ENCODE measurements at regions not wholly inside any gene's neighbourhood (a gene's known extent, or its start where the extent isn't known, plus 50 kb on each side); places are given as distances from the start of the nearest gene placed in this dataset.
"Not testable (repeated sequence)": the region's sequence is repeated elsewhere in the genome, so short reads cannot be mapped to it uniquely, and the experiment has no call there.

DNA sequence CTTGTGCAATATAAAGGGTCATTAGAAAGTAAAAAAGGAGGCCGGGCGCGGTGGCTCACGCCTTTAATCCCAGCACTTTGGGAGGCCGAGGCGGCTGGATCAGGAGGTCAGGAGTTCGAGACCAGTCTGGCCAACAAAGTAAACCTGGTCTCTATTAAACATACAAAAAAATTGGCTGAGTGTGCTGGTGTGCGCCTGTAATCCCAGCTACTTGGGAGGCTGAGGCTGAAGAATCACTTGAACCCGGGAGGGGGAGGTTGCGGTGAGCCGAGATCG lies 102.8 kb upstream of the TMPRSS2 start:
- DNase-seq (ENCODE audit: low read depth in 2 of 2), result not testable (repeated sequence)

DNA sequence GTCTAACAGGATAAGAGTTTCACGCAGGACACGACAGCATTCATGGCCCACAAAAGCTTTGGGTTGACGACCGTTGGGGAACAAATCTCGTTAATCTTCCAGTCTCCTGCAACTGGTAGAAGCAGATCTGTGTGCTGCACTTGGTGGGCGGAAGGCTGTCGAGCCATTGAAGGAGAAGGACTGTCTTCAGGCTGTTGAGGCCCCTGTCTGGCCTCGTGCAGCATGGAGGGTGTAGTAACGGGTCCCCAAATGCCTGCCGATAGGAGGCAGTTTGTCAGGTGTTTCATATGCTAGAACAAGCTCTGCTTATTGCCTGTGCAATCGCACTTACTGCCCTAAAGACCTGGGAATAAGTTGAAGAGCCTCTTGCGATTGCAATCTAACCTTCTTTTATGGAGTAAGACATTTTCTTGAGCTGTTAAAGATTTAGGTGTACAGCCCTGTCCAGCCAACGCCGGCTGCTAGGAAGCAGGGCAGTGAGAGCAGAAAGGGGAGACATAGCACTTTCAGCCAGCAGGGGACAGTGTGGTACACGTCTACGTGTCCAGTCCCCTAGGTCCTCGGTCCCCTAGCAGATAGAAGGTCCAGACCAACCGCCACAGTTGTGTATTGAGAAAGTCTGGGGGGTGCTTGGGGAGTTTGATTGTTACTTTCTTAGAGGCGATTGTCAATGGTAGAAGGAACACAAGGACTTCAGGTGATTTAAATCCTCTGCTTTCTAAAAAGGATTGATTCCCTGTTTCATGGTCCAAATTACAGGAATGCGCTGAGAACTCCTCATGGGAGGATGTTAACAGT lies 102.3 kb upstream of the TMPRSS2 start:
- DNase-seq (ENCODE audit: low read depth in 2 of 2), result no peak

DNA sequence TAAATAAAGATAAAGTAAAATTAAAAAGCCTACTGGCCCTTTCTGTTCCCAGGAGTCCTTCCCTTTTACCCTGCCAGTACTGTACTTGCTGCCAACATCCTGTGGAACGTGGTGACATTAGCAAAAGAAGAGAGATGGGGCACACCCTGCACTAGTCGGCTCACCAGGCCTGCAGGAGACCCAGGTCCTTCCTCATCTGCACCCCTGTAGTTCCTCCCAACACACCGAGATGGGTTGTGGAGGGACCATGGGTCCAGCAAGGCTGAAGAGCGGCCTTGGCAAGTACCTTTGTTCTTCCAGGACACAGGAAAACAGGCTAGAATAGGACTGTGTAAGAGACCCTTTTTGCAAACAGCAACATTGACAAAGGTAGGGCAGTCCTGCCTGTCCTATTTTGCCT lies 98.7 kb upstream of the TMPRSS2 start:
- no peak for DNase-seq (ENCODE audit: low read depth in 2 of 2)

DNA sequence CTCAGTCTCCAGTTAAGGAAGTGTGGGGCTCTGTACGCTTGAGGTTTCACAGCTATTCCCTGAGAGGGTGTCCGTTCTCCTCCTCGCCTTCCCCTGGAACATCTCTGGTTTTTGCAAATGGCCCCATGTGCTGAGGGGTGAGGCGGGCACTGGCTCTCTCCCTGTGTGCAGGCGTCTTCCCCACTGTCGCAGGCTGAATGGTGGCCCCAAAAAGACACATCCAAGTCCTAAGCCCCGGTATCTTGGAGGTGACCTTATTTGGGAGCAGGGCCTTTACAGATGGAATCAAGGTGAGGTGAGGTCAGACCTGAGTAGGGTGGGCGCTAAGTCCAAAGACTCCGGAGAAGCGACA lies 98.0 kb upstream of the TMPRSS2 start:
- DNase-seq (ENCODE audit: low read depth in 2 of 2), result no peak

DNA sequence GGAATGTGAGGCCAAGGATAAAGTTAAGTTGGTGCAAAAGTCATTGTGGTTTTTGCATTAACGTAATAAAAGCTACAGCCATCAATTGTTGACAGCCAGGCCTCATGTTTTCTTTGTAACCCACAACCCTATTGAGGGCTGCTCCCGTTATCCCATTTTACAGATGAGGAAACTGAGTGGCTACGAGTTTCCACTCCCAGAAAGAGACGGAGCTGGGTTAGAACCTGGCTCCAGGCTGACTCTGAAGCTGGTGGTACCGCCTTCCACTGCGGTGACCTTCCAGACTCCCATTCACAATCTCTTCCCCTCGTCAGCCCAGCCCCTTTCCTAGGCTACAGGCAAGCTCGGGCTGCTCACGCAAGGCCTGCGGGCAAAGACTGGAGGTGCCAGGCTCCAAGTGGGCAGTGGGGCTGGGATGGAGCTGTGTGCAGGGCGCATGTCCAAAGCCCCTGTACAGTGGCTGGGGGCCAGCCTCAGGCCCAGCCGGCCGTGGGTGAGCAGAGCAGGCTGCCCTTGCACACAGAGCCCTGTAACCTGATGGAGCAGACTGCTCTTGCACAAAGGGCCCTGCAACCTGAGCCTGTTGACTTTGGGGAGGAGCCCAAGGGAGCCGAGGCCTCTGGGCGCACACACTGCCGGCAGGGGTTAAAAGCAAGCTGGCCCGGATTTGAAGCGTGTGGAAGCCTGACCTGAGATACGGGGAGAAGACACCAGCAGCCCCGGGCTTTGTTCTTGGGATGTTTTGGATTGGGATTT lies 97.4 kb upstream of the TMPRSS2 start:
- DNase-seq (ENCODE audit: low read depth in 2 of 2), result no peak

DNA sequence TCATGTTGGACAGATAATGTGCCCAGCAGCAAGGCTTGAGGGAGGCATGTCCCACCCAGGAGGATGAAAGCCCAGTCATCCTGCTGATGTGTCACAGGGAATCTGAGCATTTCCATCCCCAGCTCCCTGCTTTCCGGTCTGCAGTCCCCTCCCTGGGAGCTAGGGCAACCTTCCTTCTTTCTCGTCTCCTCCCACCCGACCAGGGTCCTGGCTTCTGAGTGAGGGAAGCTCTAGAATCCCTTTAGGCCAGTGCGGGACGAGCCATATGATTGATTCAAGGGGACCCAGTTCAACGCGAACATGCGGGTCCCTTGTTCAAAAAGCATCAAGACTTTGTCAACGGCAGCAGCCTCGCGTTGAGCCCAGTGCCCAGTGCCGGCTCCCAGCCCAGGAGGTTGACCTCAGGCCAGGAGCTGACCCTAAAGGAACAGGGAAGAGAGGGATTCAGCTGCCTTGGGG lies 96.7 kb upstream of the TMPRSS2 start:
- no peak for DNase-seq (ENCODE audit: low read depth in 2 of 2)

DNA sequence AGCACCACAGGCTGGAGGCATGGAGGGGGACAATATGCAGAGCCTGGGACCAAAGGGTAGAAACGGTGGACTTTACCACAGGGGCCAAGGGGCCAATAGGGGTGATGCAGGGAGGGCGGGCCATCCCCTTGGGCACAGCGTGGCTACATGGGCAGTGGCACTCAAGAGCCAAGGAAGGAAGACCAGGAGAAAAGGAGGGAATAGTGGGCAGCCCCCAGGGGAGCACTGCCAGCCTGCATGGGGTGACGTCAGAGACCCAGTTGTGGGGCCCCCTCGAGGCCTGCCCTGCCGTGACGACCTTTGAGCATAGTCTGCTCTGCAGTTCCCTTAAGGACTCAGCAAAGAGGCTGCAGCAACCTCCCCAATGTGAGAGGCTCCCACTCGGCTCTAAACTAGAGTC lies 95.5 kb upstream of the TMPRSS2 start:
- no peak for DNase-seq (ENCODE audit: low read depth in 2 of 2)

DNA sequence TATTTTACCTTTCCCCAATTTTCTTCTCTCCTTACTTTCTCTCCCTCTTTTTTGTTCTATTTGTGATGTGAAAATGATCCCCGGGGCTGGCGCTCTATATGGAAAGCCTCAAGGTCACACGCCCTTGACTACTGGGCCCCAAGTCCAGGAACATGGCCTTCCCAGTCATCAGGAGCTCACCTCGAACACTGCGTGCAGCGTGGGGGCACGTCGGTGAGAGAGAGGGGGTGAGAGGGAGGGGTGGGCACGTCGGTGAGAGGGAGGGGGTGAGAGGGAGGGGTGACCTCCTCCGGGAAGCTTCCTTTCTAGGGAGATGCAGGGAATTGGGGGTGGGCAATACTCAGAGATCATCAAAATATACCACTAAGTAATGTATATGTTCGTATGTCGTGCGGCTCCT lies 94.6 kb upstream of the TMPRSS2 start:
- DNase-seq (ENCODE audit: low read depth in 2 of 2), result no peak

DNA sequence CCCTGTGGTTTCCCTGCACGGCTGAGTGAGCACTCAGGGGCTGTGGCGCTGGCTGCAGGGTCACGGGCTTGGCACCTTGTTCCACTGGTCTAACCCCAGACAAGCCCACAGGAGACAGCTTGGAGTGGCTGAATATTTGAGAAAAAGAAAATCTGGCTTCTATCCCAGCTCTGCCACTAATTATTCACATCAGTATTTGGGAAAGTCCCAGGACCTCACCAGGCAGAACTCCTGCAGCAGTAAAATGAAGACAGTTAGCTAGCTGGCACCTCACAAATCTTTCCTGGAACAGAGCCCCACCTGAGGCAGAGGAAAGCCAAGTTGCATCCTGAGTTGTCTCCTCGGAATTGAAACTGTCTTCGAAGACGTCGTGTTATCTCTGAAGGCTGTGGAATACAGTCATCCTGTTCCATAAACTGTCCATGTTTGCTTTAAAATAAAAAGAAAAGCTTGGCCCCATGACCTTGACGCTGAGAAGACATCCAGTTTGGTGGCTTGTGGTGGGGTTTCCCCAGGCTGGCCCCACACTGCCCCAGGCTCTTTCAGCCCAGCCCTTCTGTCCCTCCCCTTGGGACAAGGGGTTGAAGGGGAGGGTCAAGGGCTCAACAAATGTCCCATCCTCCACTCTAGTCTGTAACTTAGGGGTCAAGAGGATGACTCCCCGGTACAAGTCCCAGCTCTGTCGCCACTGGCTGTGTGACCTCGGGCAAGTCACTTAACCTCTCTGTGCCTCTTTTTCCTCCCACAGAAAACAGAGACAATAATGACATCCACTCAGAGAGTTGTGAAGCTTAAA lies 93.8 kb upstream of the TMPRSS2 start:
- DNase-seq (ENCODE audit: low read depth in 2 of 2), result no peak

DNA sequence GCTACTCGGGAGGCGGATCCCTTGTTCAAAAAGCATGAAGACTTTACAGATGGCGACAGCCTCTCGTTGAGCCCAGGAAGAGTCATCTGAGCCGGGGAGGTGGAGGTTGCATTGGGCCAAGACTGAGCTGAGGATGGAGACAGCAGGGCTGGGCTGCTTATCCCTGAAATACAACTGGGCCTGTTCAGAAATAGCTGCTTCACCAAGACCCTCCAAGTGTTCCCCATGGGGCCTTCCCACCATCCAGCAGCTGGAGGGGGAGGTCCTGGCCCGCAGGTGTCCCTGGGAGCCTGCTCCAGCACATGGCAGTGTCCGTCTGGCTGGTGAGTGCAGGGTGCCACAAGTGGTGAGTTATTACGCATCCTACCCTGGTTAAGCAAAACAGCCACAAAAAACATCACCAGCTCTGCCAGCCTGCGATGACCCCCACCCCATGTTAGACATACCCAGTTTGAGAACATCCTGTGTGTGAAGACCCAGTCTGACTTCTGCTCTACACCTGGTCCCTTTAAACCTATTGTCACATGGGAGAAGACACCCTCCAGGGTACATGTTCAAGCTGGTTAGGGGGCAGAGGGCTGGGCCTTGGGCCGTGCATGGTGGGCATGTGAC lies 93.1 kb upstream of the TMPRSS2 start:
- DNase-seq (ENCODE audit: low read depth in 2 of 2), result no peak

DNA sequence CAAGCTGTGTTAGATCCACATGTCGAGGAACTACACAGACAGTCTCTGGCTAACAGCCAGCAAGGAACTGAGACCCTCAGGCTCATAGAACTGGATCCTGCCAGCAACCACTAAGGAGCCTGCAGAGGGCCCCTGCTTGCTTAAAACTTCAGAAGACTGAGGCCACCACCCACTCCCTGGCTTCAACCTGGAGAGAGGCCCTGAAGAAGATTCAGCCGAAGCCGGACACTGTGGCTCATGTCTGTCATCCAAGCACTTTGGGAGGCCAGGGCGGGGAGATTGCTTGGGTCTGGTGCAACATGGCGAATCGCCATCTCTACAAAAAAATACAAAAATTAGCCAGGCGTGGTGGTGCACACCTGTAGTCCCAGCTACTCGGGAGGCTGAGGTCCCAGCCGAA lies 92.6 kb upstream of the TMPRSS2 start:
- DNase-seq (ENCODE audit: low read depth in 2 of 2), result no peak

DNA sequence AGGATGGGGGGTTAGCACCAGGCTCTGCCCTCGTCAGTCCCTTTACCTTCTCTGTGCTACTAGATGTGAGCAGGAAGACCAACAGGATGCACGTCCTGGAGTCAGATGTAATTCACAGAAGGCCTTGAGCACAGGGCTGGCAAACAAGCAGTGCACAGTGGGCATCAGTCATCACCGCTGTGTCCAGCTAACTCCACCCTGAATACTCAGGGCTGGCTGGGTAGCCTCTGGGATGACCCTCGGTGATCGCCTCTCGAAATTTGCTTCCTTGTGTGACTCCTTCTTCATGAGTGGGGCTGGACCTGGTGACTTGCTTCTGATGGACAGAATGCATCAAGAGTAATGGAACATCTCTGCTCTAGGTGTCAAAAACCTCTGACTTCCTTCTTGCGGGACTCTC lies 92.2 kb upstream of the TMPRSS2 start:
- no peak for DNase-seq (ENCODE audit: low read depth in 2 of 2)

DNA sequence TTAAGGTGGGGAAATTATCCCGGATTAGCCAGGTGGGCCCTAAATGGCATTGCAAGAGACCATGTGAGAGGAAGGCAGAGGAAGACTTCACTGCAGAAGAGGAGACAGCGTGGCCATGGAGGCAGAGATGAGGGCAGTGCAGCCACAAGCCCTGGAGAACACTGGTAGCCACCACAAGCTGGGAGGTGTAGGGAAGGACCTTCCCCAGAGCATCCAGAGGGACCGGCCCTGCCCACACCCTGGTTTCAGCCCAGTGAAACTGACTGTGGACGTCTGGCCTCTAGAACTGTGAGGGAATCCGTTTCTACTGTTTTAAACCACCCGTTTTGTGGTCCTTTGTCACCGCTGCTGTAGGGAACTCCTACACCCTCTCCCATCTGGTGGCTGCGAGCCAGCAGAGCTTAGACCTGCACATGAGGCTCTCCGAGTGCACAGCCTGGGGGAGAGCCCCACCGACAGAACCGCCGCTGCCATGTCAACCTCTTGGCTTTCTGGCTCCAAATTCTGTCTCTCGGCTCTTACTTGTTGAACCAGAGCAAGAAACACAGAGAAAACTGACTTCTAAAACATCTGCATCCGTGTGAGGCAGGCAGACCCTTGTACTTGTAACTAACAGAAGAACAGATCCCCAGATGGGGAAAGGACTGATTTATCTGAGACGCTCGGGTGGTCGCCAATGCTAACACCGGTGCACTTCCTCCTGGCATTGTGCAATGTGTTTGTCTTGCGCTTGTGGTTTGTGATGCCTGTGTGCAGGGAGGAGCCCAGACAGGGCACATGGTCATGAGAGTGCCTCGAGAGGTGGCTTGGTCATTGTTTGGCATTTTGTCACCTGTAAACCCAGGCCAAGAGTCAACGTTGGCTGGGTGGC lies 90.8 kb upstream of the TMPRSS2 start:
- DNase-seq (ENCODE audit: low read depth in 2 of 2), result no peak

DNA sequence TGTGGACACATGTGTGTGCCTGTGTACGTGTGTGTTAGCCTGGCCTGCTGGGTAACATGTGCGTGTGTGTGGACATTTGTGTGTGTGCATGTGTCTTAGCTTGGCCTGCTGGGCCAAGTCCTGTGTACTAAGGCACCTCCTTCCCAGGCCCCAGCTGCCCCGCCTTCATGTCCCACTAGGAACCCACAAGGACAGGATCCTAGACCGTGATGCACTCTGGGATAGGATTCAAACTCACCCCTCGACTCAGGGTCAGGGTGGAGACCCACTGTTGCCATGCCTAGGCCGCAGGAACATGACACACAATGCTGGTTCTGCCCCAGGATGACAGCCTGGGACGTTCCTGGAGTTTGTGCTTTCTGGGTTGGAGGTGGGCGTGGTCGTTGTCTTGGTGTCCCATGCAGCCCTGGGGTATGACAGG lies 89.9 kb upstream of the TMPRSS2 start:
- DNase-seq (ENCODE audit: low read depth in 2 of 2), result no peak

DNA sequence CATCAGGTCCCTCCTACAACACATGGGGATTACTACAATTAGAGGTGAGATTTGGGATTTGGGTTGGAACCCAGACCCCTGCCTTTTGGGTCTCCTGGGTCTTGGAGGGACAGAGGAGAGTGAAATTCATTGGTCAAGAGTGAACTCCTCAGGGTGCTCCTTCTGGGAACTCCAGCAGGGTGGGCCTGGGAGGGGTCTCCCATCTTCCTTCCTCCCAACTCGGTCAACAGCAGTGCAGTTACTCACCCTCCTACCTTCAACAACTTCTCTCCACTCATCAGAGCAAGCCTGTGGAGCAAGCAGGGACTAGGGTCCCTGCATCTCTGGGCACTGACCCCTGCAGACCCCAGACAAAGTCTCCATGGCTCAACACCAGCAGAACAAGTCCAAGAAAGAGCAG lies 89.3 kb upstream of the TMPRSS2 start:
- DNase-seq (ENCODE audit: low read depth in 2 of 2), result no peak

DNA sequence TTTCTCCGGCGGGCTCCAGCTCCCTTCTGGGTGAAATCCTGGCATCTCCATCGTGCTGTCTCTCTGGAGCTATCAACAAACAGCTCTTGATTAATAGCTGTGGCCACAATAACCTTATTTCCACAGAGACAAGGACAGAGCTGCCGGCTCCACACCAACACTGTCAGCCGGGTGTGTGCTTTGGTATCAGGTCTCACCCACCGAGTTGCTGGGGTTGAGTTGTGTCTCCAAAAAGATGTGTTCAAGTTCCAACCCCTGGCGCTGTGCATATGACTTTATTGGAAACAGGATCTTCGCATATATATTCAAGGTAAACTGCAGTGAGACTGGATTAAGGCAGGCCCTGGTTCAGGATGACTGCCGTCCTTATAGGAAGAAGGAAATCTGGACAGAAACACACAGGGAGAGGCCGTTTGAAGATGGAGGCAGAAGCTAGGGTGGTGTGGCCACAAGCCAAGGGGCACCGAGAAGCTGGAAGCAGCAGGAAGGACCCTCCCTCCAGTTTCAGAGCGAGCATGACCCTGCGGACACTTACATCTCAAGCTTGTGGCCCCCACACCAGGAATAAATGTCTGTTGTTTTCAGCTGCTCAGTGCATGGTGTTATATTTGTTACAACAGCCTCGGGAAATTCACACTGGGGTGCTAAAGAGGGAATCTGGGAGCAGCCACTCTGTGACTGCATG lies 88.4 kb upstream of the TMPRSS2 start:
- DNase-seq (ENCODE audit: low read depth in 2 of 2), result no peak

DNA sequence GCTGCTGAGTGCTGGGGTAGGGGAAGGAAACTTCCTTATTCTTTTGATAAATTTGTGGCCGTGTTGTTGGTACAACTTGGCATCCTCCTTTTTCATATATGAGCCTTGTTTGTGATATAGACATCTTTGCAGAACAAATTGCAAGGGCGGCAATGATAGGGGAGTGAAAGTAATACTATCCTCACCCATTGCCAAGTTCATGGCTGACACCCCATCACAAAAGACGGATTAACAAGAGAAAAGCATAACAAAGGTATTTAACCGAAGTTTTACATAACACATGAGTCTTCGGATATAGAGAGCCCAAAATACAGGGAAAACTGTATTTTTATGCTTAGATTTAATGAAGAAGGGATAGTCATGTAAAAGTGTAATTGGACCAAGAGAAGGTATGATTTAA lies 86.3 kb upstream of the TMPRSS2 start:
- no peak for DNase-seq (ENCODE audit: low read depth in 2 of 2)

DNA sequence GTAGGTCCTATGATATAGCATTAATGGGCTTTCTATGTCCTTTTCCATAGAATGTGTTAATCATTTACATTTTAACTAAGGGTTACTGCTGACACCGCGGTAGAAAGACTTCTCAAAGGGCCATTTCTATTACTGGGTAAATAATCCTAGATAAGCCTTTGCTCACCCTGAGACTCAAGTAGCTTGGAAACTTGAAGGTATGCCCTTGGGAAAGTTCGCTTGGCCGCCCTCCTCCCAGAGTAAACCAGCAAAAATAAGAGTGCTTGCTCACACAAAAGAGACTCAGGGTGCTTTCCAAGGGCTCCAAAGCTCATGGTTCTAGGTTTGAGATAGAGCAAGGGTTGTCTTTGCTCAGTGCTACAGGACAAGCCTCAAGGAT lies 85.8 kb upstream of the TMPRSS2 start:
- no peak for DNase-seq (ENCODE audit: low read depth in 2 of 2)

DNA sequence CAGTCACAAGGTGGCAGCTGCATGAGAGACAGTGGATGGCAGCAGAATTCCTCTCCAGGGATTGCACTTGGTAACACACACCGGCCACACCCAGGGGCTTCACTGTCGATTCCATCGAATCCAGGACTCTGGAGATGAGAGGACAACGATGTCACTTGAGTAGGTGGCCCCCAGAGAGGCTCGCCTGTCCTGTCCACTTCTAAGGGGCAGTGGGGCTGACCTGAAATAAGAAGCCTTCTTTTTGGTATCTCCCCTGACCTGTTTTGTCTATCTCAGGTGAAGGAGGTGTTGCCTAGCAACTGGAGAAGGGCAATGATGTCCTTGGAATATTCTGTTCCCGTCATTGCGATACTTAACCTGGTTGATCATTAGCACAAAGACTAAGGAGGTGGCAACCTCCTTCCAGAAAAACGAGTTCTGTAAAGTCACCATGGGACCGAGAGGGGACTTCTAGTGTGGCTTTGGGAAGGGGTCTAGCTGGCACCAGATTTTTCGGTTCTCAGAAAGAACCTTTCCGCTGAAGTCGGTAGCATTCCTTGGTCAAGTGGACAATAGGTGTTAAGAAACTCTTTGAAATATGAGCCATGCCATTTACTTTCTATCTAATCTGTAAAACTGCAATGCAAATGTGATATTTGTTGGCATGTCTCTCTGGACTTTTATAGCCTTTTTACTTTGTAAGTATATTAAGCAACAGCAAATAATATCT lies 85.2 kb upstream of the TMPRSS2 start:
- DNase-seq (ENCODE audit: low read depth in 2 of 2), result no peak

DNA sequence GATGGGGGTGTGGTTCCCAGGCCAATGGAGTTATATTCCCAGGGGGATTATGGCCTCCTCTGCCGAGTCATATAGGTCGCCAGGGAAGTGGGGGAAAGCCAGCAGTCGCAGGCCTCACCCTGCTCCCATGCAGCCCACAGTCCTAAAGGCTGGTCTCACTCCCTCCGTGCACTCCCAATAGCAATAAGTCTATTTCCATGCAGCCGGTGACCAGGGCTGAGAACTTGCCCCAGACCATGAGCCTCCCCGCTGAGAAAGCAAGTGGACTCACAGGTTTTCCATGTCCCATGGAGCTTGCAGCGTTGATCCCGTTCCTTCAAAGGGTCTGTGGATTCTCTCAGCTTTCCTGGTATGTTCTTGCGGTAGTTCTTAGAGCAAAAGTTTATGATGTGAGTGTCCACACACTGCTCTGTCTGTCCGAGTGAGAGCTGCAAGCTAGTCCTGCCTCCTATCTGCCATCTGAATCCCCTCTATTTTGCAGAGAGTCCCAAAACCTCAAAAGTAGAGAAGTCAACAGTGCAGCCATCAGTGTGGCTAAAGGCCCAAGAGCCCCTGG lies 81.7 kb upstream of the TMPRSS2 start:
- DNase-seq (ENCODE audit: low read depth in 2 of 2), result no peak
